ENCODE measurements at regions not wholly inside any gene's neighbourhood (a gene's known extent, or its start where the extent isn't known, plus 50 kb on each side); places are given as distances from the start of the nearest gene placed in this dataset.

DNA sequence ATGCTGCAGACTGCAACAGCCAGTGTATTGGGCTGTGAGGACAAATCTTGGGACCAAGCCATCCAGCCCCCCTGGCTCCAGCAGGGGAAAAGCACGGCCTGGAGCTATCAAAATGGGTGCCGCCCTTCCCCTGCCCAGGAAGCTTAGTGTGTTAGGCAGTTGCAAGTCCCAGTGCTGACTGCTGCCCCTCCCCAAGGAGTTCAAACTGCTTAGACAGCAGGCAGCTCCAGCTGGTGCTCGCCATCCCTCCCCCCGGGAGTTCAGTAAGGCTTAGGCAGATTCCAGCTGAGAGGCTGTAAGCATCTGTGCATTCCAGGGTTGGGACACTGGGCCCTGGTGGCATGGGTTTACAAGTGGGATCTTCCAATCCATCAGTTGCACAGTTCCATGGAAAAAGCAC is 579.6 kb upstream of the NR5A2 start:
- Histone ChIP-seq H3K27me3 (ENCODE audit: control insufficient read depth, insufficient read depth, low read length) (no peaks in the 10 kb centered on the region), H3K9me3 (ENCODE audit: control insufficient read depth, low read depth, low read length) (no peaks in the 10 kb centered on the region), H3K4me1 (ENCODE audit: control insufficient read depth, insufficient read depth, low read length) (no peaks in the 10 kb centered on the region), H3K27ac (ENCODE audit: low read length) (no peak overlapping the region), H3K36me3 (ENCODE audit: control insufficient read depth, insufficient read depth, low read length) (no peaks in the 10 kb centered on the region), H3K4me3 (ENCODE audit: low read length) (no peak overlapping the region)
- no peak for DNase-seq
- WGBS (ENCODE audit: insufficient coverage, low lambda C conversion rate), result no CpG with 5 or more reads among the region's 4 CpGs

DNA sequence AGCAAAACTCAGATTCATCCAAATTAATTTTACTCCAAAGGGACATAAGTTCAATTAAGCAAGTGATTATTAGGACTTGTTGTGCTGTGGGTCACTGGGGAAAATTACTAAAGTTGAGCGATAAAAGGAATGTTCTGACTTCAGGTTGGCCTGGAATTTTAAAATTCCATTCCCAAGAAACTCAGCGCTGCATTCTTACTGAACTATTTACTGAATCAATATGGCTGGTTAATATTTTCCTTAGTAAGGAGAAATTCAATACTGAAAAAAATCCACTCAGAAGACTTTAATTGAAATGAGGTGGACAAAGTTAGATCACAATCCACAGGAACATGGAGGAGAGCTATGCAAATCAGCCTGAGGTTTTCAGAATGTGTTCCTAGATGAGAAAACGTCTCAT is 578.9 kb upstream of the NR5A2 start:
- Histone ChIP-seq H3K36me3 (ENCODE audit: control insufficient read depth, insufficient read depth, low read length) (no peaks in the 10 kb centered on the region), H3K27ac (ENCODE audit: low read length) (no peak overlapping the region), H3K4me3 (ENCODE audit: low read length) (no peak overlapping the region), H3K27me3 (ENCODE audit: control insufficient read depth, insufficient read depth, low read length) (no peaks in the 10 kb centered on the region), H3K9me3 (ENCODE audit: control insufficient read depth, low read depth, low read length) (no peaks in the 10 kb centered on the region), H3K4me1 (ENCODE audit: control insufficient read depth, insufficient read depth, low read length) (no peaks in the 10 kb centered on the region)
- no peak for DNase-seq
- WGBS (ENCODE audit: insufficient coverage, low lambda C conversion rate), result no CpG with 5 or more reads among the region's 3 CpGs

DNA sequence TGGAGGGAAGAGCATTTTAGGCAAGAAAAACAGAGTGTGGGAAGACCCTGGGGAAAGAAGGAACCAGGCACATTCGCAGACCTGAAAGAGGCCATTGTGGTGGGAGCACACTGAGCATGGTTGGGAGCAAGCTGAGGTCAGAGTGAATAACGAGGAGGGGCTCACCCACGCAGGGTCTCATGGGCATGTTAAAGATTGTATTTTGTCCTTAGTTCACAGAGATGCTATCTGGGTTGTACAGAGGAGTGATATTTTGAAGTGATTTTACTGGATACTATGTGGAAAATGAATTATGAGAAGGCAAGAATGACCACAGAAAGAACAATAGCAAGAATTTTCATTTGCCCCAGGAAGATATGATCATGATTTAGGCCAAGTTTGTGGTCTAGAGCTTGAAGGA is 578.3 kb upstream of the NR5A2 start:
- H3K9me3 ChIP-seq (ENCODE audit: control insufficient read depth, low read depth, low read length), result no peaks in the 10 kb centered on the region
- 60% methylated on average over 1 of the region's 3 CpGs for WGBS (ENCODE audit: insufficient coverage, low lambda C conversion rate)
- H3K27ac ChIP-seq (ENCODE audit: low read length), result no peak overlapping the region
- H3K4me1 ChIP-seq (ENCODE audit: control insufficient read depth, insufficient read depth, low read length), result no peaks in the 10 kb centered on the region
- H3K4me3 ChIP-seq (ENCODE audit: low read length), result no peak overlapping the region
- DNase-seq, result no peak
- H3K36me3 ChIP-seq (ENCODE audit: control insufficient read depth, insufficient read depth, low read length), result no peaks in the 10 kb centered on the region
- H3K27me3 ChIP-seq (ENCODE audit: control insufficient read depth, insufficient read depth, low read length), result no peaks in the 10 kb centered on the region

DNA sequence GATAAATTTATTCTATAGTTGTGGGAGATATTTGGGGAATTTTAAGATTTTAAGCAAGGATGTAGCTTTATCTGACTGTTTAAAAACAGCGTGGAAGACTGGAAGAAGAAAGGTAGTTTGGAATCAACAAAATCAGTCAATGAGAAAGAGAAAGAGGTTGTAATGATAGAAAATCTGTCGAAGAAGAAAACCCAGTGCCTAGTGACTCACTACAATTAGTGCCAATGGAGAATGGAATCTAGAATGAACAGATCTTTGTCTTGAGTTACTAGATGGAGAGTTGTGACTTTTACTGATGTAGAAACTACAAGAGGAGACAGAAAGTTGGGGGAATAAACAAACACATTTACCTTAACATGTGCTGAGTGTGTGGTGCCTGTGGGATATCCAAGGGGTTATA is 577.8 kb upstream of the NR5A2 start:
- Histone ChIP-seq H3K27ac (ENCODE audit: low read length) (no peak overlapping the region), H3K36me3 (ENCODE audit: control insufficient read depth, insufficient read depth, low read length) (no peaks in the 10 kb centered on the region), H3K4me1 (ENCODE audit: control insufficient read depth, insufficient read depth, low read length) (no peaks in the 10 kb centered on the region), H3K27me3 (ENCODE audit: control insufficient read depth, insufficient read depth, low read length) (no peaks in the 10 kb centered on the region), H3K9me3 (ENCODE audit: control insufficient read depth, low read depth, low read length) (no peaks in the 10 kb centered on the region), H3K4me3 (ENCODE audit: low read length) (no peak overlapping the region)
- DNase-seq, result no peak
- WGBS (ENCODE audit: insufficient coverage, low lambda C conversion rate), result 44% methylated on average over 2 of the region's 2 CpGs

DNA sequence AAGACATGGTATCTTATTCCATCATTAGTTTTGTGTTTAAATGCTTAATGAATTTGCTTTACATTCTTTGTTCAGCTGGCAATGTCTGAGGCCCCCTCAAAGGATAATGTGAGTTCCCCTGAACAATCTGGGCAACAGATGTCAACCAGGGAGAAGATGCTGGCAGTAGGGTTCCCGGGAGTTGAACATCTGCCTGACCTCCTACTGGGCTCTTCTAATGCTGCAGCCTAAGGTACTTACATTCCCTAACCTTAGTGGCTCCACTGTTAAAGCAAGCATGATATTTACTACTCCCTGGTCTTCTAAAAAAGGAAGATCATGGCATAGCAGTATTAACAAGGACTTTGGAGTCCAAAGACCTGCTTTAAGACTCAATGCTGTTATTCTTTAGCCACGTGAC is 574.9 kb upstream of the NR5A2 start:
- WGBS (ENCODE audit: insufficient coverage, low lambda C conversion rate), result no CpG with 5 or more reads among the region's 2 CpGs
- Histone ChIP-seq H3K27me3 (ENCODE audit: control insufficient read depth, insufficient read depth, low read length) (no peaks in the 10 kb centered on the region), H3K9me3 (ENCODE audit: control insufficient read depth, low read depth, low read length) (no peaks in the 10 kb centered on the region), H3K36me3 (ENCODE audit: control insufficient read depth, insufficient read depth, low read length) (no peaks in the 10 kb centered on the region), H3K27ac (ENCODE audit: low read length) (no peak overlapping the region), H3K4me1 (ENCODE audit: control insufficient read depth, insufficient read depth, low read length) (no peaks in the 10 kb centered on the region), H3K4me3 (ENCODE audit: low read length) (no peak overlapping the region)
- DNase-seq, result no peak

DNA sequence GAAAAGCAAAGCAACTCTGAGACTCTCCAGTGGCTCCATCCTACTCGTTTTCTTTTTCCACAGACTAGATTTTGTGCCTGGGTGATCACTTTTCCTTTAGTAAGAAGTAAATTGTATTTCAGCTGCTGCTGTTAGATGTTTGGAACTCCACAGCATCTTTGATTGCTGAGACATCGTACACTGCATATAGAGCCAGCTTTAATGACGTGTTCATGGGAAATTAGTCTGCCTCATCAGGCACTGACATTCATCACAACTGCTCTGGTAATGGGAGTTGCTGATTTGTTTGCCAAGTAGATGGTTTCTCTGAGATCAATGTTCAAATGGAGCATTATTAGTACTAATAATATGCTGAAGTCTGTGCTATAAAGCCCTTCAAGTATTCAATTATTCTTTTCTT is 573.8 kb upstream of the NR5A2 start:
- no CpG with 5 or more reads among the region's 3 CpGs for WGBS (ENCODE audit: insufficient coverage, low lambda C conversion rate)
- no peaks in the 10 kb centered on the region for H3K9me3 ChIP-seq (ENCODE audit: control insufficient read depth, low read depth, low read length)
- no peak overlapping the region for H3K27ac ChIP-seq (ENCODE audit: low read length)
- no peaks in the 10 kb centered on the region for H3K36me3 ChIP-seq (ENCODE audit: control insufficient read depth, insufficient read depth, low read length)
- H3K4me1 ChIP-seq (ENCODE audit: control insufficient read depth, insufficient read depth, low read length), result no peaks in the 10 kb centered on the region
- H3K4me3 ChIP-seq (ENCODE audit: low read length), result no peak overlapping the region
- H3K27me3 ChIP-seq (ENCODE audit: control insufficient read depth, insufficient read depth, low read length), result no peaks in the 10 kb centered on the region
- no peak for DNase-seq

DNA sequence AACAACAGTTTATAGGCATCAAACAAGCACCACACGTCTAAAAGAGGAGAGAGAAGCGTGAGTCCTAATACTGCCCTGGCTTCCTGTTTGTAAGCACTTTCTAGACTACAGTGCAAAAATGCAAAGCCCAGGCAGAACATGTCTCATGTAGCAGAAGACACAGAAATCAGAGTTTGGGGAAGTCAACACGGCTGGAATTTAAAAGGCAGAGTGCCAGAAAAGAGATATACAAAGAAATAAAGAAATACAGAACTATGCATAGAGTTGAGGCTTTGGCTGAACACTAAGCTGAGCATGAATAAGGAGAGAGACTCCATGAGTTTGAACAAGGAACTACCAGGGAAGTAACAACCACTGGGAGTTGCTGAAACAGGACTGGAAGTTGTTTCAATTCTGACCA is 566.6 kb upstream of the NR5A2 start:
- no peaks in the 10 kb centered on the region for H3K9me3 ChIP-seq (ENCODE audit: control insufficient read depth, low read depth, low read length)
- no peaks in the 10 kb centered on the region for H3K36me3 ChIP-seq (ENCODE audit: control insufficient read depth, insufficient read depth, low read length)
- H3K27ac ChIP-seq (ENCODE audit: low read length), result no peak overlapping the region
- no peak for DNase-seq
- 82% methylated on average over 3 of the region's 3 CpGs for WGBS (ENCODE audit: insufficient coverage, low lambda C conversion rate)
- H3K4me3 ChIP-seq (ENCODE audit: low read length), result no peak overlapping the region
- H3K4me1 ChIP-seq (ENCODE audit: control insufficient read depth, insufficient read depth, low read length), result no peaks in the 10 kb centered on the region
- no peaks in the 10 kb centered on the region for H3K27me3 ChIP-seq (ENCODE audit: control insufficient read depth, insufficient read depth, low read length)

DNA sequence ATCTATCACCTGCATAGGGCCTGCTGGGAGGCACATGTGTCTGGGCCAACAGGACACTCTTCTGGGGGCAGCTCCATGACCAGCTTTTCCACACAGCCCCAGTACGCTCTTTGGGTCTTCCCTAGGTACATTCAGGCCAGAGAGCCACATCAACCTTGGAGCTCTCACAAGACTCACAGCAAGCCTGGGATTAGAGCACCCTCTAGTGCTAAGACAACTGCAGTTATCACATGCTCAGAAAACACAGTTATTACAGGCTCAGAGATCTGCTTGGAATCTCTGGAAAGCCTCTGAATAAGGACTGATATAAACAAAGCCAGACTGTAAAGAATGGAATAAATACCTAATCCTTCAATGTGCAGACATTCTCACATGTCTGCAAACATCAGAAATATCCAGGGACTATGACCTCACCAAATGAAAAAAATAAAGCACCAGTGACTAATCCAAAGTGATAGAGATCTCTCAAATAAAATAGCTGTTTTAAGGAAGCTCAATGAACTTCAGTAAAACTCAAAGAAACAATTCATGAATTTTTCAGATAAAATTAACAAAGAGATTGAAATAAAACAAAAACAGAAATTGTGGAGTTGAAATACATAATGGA is 563.9 kb upstream of the NR5A2 start:
- H3K4me3 ChIP-seq (ENCODE audit: low read length), result no peak overlapping the region
- no peaks in the 10 kb centered on the region for H3K36me3 ChIP-seq (ENCODE audit: control insufficient read depth, insufficient read depth, low read length)
- H3K27me3 ChIP-seq (ENCODE audit: control insufficient read depth, insufficient read depth, low read length), result no peaks in the 10 kb centered on the region
- no peaks in the 10 kb centered on the region for H3K4me1 ChIP-seq (ENCODE audit: control insufficient read depth, insufficient read depth, low read length)
- no peaks in the 10 kb centered on the region for H3K9me3 ChIP-seq (ENCODE audit: control insufficient read depth, low read depth, low read length)
- whole genome bisulfite sequencing (ENCODE audit: insufficient coverage, low lambda C conversion rate), result no CpG with 5 or more reads among the region's 1 CpG
- no peak overlapping the region for H3K27ac ChIP-seq (ENCODE audit: low read length)
- no peak for DNase-seq

DNA sequence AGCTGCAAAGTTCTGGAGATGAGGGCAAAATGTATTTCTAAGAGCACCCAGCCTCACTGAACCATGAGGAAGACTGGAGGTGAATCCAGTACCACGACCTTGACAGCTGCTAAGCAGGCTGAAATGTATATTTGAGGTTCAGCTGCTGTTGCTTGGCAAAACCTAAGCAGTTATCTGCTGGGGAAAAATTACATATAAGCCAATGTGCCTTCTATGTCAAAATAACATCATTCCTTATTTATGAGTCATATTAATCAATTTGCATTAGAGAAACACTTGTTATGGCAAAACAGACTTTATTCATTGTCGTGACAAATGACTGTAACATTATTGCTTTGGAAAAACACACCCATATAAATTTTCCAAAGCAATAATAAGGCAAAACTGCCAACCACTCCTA is 560.5 kb upstream of the NR5A2 start:
- WGBS (ENCODE audit: insufficient coverage, low lambda C conversion rate), result 88% methylated on average over 1 of the region's 2 CpGs
- H3K27ac ChIP-seq (ENCODE audit: low read length), result no peak overlapping the region
- no peaks in the 10 kb centered on the region for H3K4me1 ChIP-seq (ENCODE audit: control insufficient read depth, insufficient read depth, low read length)
- H3K9me3 ChIP-seq (ENCODE audit: control insufficient read depth, low read depth, low read length), result no peaks in the 10 kb centered on the region
- no peaks in the 10 kb centered on the region for H3K36me3 ChIP-seq (ENCODE audit: control insufficient read depth, insufficient read depth, low read length)
- no peak for DNase-seq
- no peaks in the 10 kb centered on the region for H3K27me3 ChIP-seq (ENCODE audit: control insufficient read depth, insufficient read depth, low read length)
- no peak overlapping the region for H3K4me3 ChIP-seq (ENCODE audit: low read length)

DNA sequence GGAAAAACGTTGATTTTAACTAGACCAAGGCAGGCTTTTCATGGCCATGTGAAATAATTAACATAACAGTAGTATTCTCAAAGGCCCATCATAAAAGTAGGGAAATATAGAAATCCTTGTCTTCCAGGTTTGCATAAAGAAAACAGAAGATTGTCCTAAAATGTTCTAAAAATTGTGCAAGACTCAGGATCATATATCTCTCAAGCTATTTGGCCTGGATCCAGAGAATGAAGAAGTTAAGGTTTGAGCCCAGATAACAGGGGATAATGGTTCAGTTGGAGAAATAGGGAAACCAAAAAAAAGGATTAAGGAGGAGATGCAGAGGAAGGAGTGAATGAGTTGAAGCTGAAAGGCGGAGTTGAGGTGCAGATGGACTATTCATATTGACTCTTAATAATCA is 555.5 kb upstream of the NR5A2 start:
- no peaks in the 10 kb centered on the region for H3K27me3 ChIP-seq (ENCODE audit: control insufficient read depth, insufficient read depth, low read length)
- H3K36me3 ChIP-seq (ENCODE audit: control insufficient read depth, insufficient read depth, low read length), result no peaks in the 10 kb centered on the region
- 100% methylated on average over 1 of the region's 2 CpGs for WGBS (ENCODE audit: insufficient coverage, low lambda C conversion rate)
- no peak overlapping the region for H3K27ac ChIP-seq (ENCODE audit: low read length)
- no peak overlapping the region for H3K4me3 ChIP-seq (ENCODE audit: low read length)
- H3K4me1 ChIP-seq (ENCODE audit: control insufficient read depth, insufficient read depth, low read length), result no peaks in the 10 kb centered on the region
- no peaks in the 10 kb centered on the region for H3K9me3 ChIP-seq (ENCODE audit: control insufficient read depth, low read depth, low read length)
- no peak for DNase-seq

DNA sequence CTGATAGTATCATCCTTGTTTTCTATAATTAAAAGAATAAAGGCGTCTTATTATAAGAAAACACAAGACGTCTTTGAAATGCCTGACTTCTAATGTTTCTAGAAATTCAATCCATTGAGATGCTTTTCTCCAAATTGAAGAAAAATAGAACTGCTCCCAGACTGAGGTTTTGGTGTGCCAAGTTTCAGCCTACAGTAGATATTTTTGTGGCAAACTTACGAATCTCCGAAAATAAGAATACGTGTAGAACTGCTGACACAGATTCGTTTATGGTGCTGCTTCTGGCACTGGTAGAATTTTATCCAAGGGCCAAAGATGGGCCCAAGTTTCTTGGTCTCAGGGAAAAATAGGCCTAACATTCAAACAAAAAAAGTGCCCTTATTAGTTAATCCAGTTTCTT is 554.5 kb upstream of the NR5A2 start:
- no peak for DNase-seq
- no peaks in the 10 kb centered on the region for H3K27me3 ChIP-seq (ENCODE audit: control insufficient read depth, insufficient read depth, low read length)
- H3K4me1 ChIP-seq (ENCODE audit: control insufficient read depth, insufficient read depth, low read length), result no peaks in the 10 kb centered on the region
- no peaks in the 10 kb centered on the region for H3K36me3 ChIP-seq (ENCODE audit: control insufficient read depth, insufficient read depth, low read length)
- 72% methylated on average over 2 of the region's 6 CpGs for WGBS (ENCODE audit: insufficient coverage, low lambda C conversion rate)
- H3K4me3 ChIP-seq (ENCODE audit: low read length), result no peak overlapping the region
- H3K9me3 ChIP-seq (ENCODE audit: control insufficient read depth, low read depth, low read length), result no peaks in the 10 kb centered on the region
- H3K27ac ChIP-seq (ENCODE audit: low read length), result no peak overlapping the region
